ENCODE measurements at regions not wholly inside any gene's neighbourhood (a gene's known extent, or its start where the extent isn't known, plus 50 kb on each side); places are given as distances from the start of the nearest gene placed in this dataset.

GRCh38 chr13:34155931-34156607 is 338.1 kb downstream of the RFC3 start:
- TF ChIP-seq CTCF (IDR thresholded peaks at IDR 0.05; ENCODE audit: low read depth, low read length, missing input control) (no peak), REST (IDR thresholded peaks at IDR 0.05) (no peak), EGR1 (IDR thresholded peaks at IDR 0.05; ENCODE audit: low read depth in 2 of 2) (no peak), GABPA (IDR thresholded peaks at IDR 0.05 in 1 of 2, conservative IDR thresholded peaks at IDR 0.05 in 1 of 2) (no peak), MAX (IDR thresholded peaks at IDR 0.05) (no peak)

Data from liver (tissue), 3 donors.